PC-9 (cell line): ENCODE measurements at regions not wholly inside any gene's neighbourhood (a gene's known extent, or its start where the extent isn't known, plus 50 kb on each side); places are given as distances from the start of the nearest gene placed in this dataset.

Experiments
- BruUV-seq: library from RNA; stranded (reverse); fragments of 400-500 nt; replicated peaks from 2 replicates; lab custom pipeline; 2021; lab: Mats Ljungman, UMichigan
- CTCF ChIA-PET: fragments of 300-600 bp; sonication (Branson Sonifier 250); formaldehyde crosslinking; loops from one replicate; lab custom pipeline; 2022; ENCODE audit warnings: antibody characterized with exemption; lab: Charles Lee
- POLR2A ChIA-PET: fragments of 300-600 bp; sonication (Branson Sonifier 250); formaldehyde crosslinking; loops from one replicate; lab custom pipeline; 2022; ENCODE audit warnings: antibody characterized with exemption; ENCODE audit not compliant: unreplicated experiment; lab: Charles Lee
- DNase-seq, 2 experiments: peaks; one replicate each; pipeline versions ENCODE4 v3.0.0 to v3.0.0-alpha.2; 2015 to 2022; ENCODE audit warnings: mixed read lengths in 1 of 2
- H2AFZ ChIP-seq: fragments of 200-600 bp; sonication (generic); 2 replicates; pipeline ENCODE4 v1.8.1; 2017; ENCODE audit warnings: antibody characterized with exemption
- H3F3A ChIP-seq: fragments of 200-600 bp; sonication (generic); 2 replicates; pipeline ENCODE4 v1.8.1; 2017; ENCODE audit warnings: antibody characterized with exemption, mild to moderate bottlenecking, low read depth; ENCODE audit not compliant: insufficient read depth
- H3K27ac ChIP-seq: fragments of 200-600 bp; sonication (generic); 2 replicates; pipeline ENCODE4 v1.6.1; 2016; ENCODE audit warnings: mixed run types
- H3K27me3 ChIP-seq: fragments of 200-600 bp; sonication (generic); 2 replicates; pipeline ENCODE4 v1.6.1; 2016; ENCODE audit warnings: low read depth, mixed run types; ENCODE audit not compliant: insufficient read depth
- H3K36me3 ChIP-seq: fragments of 200-600 bp; sonication (generic); 2 replicates; pipeline ENCODE4 v1.6.1; 2016; ENCODE audit warnings: low read depth, mixed run types
- H3K4me1 ChIP-seq: fragments of 200-600 bp; sonication (generic); replicated peaks from 2 replicates; pipeline ENCODE4 v1.6.1; 2016; ENCODE audit warnings: mixed run types; ENCODE audit not compliant: insufficient read depth
- H3K4me2 ChIP-seq: fragments of 200-600 bp; sonication (generic); 2 replicates; pipeline ENCODE4 v1.6.1; 2017; ENCODE audit warnings: mixed run types
- H3K4me3 ChIP-seq: fragments of 200-600 bp; sonication (generic); 2 replicates; pipeline ENCODE4 v1.6.1; 2016; ENCODE audit warnings: mixed run types
- H3K79me2 ChIP-seq: fragments of 200-600 bp; sonication (generic); 2 replicates; pipeline ENCODE4 v1.6.1; 2017; ENCODE audit warnings: low read depth, mixed run types
- H3K9me2 ChIP-seq: fragments of 200-600 bp; sonication (generic); 2 replicates; pipeline ENCODE4 v1.8.1; 2017; ENCODE audit warnings: mild to moderate bottlenecking; ENCODE audit not compliant: insufficient read depth
- H3K9me3 ChIP-seq: fragments of 200-600 bp; sonication (generic); 2 replicates; pipeline ENCODE4 v1.8.1; 2016; ENCODE audit warnings: low read depth; ENCODE audit not compliant: insufficient read depth
- H4K20me1 ChIP-seq: fragments of 200-600 bp; sonication (generic); 2 replicates; pipeline ENCODE4 v1.8.1; 2017; ENCODE audit not compliant: insufficient read depth
- EZH2 ChIP-seq: fragments of 200-600 bp; sonication (generic); IDR thresholded peaks from 2 replicates; pipeline ENCODE4 v1.8.0; 2017; ENCODE audit warnings: antibody characterized with exemption, low read depth
- intact Hi-C: fragments of 100-400 bp; cut with micrococcal nuclease; formaldehyde crosslinking; loops from one replicate; pipeline ENCODE4 v1.10.0; 2022; ENCODE audit not compliant: unreplicated experiment
- TF ChIP-seq, protein P1 (sequence below): fragments of 200-600 bp; sonication (generic); conservative IDR thresholded peaks from 2 replicates; pipeline ENCODE4 v1.6.1; 2017; ENCODE audit warnings: mixed run types, antibody characterized with exemption, mild to moderate bottlenecking, moderate library complexity

GRCh38 chr20:54337144-54337543 is 129.3 kb downstream of the PFDN4 start:
- H3F3A ChIP-seq: no peaks in the 10 kb centered on the region; the same call in 1 of the 2 replicates
- intact Hi-C loops: no loop called here
- DNase-seq: no peak
- no peaks in the 10 kb centered on the region for H3K27me3 ChIP-seq
- no peaks in the 10 kb centered on the region for H3K36me3 ChIP-seq
- BruUV-seq: no TSS peak
- no peak overlapping the region for H3K27ac ChIP-seq
- H3K4me2 ChIP-seq: no peak overlapping the region
- H4K20me1 ChIP-seq: no peaks in the 10 kb centered on the region
- no peaks in the 10 kb centered on the region for H3K79me2 ChIP-seq
- H2AFZ ChIP-seq: no peak overlapping the region
- peaks cover 3% of the 10 kb centered on the region; the same call in 1 of the 2 replicates for H3K9me3 ChIP-seq
- ChIA-PET POLR2A (no interaction called here), CTCF (no interaction called here)
- H3K4me3 ChIP-seq: no peak overlapping the region
- TF ChIP-seq, protein P1, sequence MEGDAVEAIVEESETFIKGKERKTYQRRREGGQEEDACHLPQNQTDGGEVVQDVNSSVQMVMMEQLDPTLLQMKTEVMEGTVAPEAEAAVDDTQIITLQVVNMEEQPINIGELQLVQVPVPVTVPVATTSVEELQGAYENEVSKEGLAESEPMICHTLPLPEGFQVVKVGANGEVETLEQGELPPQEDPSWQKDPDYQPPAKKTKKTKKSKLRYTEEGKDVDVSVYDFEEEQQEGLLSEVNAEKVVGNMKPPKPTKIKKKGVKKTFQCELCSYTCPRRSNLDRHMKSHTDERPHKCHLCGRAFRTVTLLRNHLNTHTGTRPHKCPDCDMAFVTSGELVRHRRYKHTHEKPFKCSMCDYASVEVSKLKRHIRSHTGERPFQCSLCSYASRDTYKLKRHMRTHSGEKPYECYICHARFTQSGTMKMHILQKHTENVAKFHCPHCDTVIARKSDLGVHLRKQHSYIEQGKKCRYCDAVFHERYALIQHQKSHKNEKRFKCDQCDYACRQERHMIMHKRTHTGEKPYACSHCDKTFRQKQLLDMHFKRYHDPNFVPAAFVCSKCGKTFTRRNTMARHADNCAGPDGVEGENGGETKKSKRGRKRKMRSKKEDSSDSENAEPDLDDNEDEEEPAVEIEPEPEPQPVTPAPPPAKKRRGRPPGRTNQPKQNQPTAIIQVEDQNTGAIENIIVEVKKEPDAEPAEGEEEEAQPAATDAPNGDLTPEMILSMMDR: no peak
- TF ChIP-seq EZH2: no peak
- H3K9me2 ChIP-seq: no peaks in the 10 kb centered on the region
- H3K4me1 ChIP-seq: no peaks in the 10 kb centered on the region

- ChIA-PET CTCF (no interaction called here), POLR2A (no interaction called here)
- no peak overlapping the region for H3K4me2 ChIP-seq
- H3K27ac ChIP-seq: no peak overlapping the region
- H3K4me3 ChIP-seq: no peak overlapping the region
- H3K36me3 ChIP-seq: no peaks in the 10 kb centered on the region
- H3F3A ChIP-seq: no peaks in the 10 kb centered on the region; the same call in 1 of the 2 replicates
- H3K9me2 ChIP-seq: no peaks in the 10 kb centered on the region
- H3K79me2 ChIP-seq: no peaks in the 10 kb centered on the region
- TF ChIP-seq EZH2: no peak
- TF ChIP-seq, protein P1: no peak
- no peaks in the 10 kb centered on the region for H4K20me1 ChIP-seq
- intact Hi-C loops: no loop called here
- H3K9me3 ChIP-seq: peaks cover 3% of the 10 kb centered on the region; the same call in 1 of the 2 replicates
- BruUV-seq: no TSS peak
- no peaks in the 10 kb centered on the region for H3K27me3 ChIP-seq
- no peak for DNase-seq
- H2AFZ ChIP-seq: no peak overlapping the region
- H3K4me1 ChIP-seq: no peaks in the 10 kb centered on the region
Measured at GRCh38 chr20:54339093-54339492, 131.2 kb downstream of the PFDN4 start.

DNA sequence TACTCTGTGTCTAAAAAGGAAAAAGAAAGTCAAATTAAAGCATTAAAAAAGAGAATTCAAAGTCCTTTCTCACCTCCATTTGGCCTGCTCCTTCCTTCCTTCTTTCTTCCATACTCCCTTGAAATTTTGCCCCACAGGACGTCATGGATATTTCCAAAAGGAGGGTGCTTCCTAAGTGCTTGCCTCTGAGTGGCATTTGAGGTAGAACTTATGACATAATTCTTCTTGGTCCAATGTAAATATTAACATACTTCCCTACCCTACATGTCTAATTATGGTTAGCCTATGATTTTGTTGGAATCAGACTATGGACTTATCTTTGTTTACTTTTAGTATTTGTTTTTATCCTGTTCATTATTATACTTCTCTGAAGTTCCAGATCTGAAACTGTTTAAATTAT is 132.3 kb downstream of the PFDN4 start:
- TF ChIP-seq, protein P1: no peak
- no peak overlapping the region for H3K27ac ChIP-seq
- H3K4me2 ChIP-seq: no peak overlapping the region
- BruUV-seq: no TSS peak
- ChIA-PET POLR2A (no interaction called here), CTCF (no interaction called here)
- intact Hi-C loops: no loop called here
- no peak for DNase-seq
- 0 out of 2 replicates have a peak overlapping the region, but pooled peaks have one; percentile 44 for H2AFZ ChIP-seq
- H3K4me3 ChIP-seq: no peak overlapping the region
- H3K79me2 ChIP-seq: no peaks in the 10 kb centered on the region
- H3K9me3 ChIP-seq: peaks cover 3% of the 10 kb centered on the region; the same call in 1 of the 2 replicates
- no peaks in the 10 kb centered on the region for H3K9me2 ChIP-seq
- H3K27me3 ChIP-seq: no peaks in the 10 kb centered on the region
- H3K4me1 ChIP-seq: peaks cover 8% of the 10 kb centered on the region
- no peaks in the 10 kb centered on the region for H4K20me1 ChIP-seq
- H3K36me3 ChIP-seq: no peaks in the 10 kb centered on the region
- peaks cover 6% of the 10 kb centered on the region; the same call in 1 of the 2 replicates for H3F3A ChIP-seq
